HEK293T (cell line): ENCODE measurements at regions not wholly inside any gene's neighbourhood (a gene's known extent, or its start where the extent isn't known, plus 50 kb on each side); places are given as distances from the start of the nearest gene placed in this dataset.

Source experiments
- BHLHE40 ChIP-seq: fragments of 450-650 bp; IDR thresholded peaks from 2 replicates; pipeline ENCODE4 v1.6.1; 2016; ENCODE audit warnings: mild to moderate bottlenecking, moderate library complexity, borderline replicate concordance
- FOXM1 ChIP-seq: fragments of 450-650 bp; IDR thresholded peaks from 2 replicates; pipeline ENCODE4 v1.6.1; 2017; ENCODE audit warnings: mild to moderate bottlenecking, borderline replicate concordance
- HDGF ChIP-seq: fragments of 450-650 bp; IDR thresholded peaks from 2 replicates; pipeline ENCODE4 v1.6.1; 2017; ENCODE audit warnings: antibody characterized with exemption, borderline replicate concordance
- L3MBTL2 ChIP-seq: fragments of 450-650 bp; conservative IDR thresholded peaks from 2 replicates; pipeline ENCODE4 v1.6.1; 2016; ENCODE audit warnings: mild to moderate bottlenecking
- NFRKB ChIP-seq: fragments of 450-650 bp; IDR thresholded peaks from 2 replicates; pipeline ENCODE4 v1.6.1; 2016; ENCODE audit warnings: mild to moderate bottlenecking, moderate library complexity
- SUZ12 ChIP-seq: fragments of 450-650 bp; IDR thresholded peaks from 2 replicates; pipeline ENCODE4 v1.6.1; 2016; ENCODE audit warnings: mild to moderate bottlenecking
- TARDBP ChIP-seq: fragments of 450-650 bp; IDR thresholded peaks from 2 replicates; pipeline ENCODE4 v1.6.1; 2016
- ZNF384 ChIP-seq: fragments of 450-650 bp; IDR thresholded peaks from 2 replicates; pipeline ENCODE4 v1.6.1; 2016
- TF ChIP-seq, protein P1 (sequence below): fragments of 450-650 bp; IDR thresholded peaks from 2 replicates; pipeline ENCODE4 v1.6.1; 2016

DNA sequence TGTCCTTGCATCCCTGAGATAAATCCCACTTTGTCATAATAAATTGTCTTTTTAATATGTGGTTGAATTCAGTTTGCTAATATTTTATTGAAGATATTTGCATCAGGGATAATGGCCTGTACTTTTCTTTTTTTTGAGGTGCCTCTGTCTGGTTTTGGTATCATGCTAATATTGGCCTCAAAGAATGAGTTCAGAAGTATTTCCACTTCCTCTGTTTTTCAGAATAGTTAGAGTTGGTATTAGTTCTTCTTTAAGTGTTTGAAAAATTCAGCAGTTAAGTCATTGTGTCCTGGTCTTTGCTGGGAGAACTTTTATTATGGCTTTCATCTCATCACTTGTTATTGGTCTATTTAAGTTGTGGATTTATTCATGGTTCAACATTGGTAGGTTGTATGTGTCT is 464.1 kb upstream of the CRIM1 start:
- TF ChIP-seq BHLHE40 (no peak), ZNF384 (no peak), SUZ12 (no peak), L3MBTL2 (no peak), FOXM1 (no peak), TARDBP (no peak), NFRKB (no peak), HDGF (no peak)
- TF ChIP-seq, protein P1, sequence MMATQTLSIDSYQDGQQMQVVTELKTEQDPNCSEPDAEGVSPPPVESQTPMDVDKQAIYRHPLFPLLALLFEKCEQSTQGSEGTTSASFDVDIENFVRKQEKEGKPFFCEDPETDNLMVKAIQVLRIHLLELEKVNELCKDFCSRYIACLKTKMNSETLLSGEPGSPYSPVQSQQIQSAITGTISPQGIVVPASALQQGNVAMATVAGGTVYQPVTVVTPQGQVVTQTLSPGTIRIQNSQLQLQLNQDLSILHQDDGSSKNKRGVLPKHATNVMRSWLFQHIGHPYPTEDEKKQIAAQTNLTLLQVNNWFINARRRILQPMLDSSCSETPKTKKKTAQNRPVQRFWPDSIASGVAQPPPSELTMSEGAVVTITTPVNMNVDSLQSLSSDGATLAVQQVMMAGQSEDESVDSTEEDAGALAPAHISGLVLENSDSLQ = no peak
